Activated CD4-positive, alpha-beta T cell treated with anti-CD3 and anti-CD28 coated beads for 1 hour (primary cell): ENCODE measurements at regions not wholly inside any gene's neighbourhood (a gene's known extent, or its start where the extent isn't known, plus 50 kb on each side); places are given as distances from the start of the nearest gene placed in this dataset.
"Not testable (repeated sequence)": the region's sequence is repeated elsewhere in the genome, so short reads cannot be mapped to it uniquely, and the experiment has no call there.

Experiments
- DNase-seq: peaks from one replicate; pipeline ENCODE4 v3.0.0-alpha.2; 2020

DNA sequence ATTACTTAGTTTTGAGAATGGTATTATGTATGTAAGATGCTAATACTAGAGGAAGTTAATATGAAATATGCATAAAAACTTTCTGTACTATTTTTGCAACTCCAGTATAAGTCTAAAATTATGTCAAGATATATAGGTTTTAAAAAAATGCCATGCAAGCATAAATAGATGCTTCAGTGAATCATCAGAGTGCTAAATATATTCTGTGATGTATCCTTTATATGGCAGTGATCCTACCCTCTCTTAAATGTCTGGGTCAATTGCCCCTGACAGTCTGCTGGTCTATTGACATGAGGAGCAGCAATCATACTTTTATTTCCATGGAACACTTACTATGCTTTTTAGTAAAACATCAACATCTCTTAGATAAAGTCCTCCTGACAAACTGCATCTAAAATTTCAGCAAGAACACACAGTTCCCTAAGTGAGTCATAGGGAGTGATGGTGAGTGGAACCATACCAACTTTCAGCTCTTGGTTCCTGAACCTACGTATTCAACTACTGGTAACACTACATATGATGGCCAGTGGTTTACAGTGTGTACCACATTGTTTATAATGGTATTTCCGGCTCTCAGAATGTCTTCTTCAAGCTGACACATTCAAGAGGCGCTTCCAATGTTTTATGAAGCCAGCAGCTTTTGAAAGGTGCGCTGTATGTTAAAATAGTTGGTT lies 928.7 kb upstream of the GJE1 start:
- no peak for DNase-seq

DNA sequence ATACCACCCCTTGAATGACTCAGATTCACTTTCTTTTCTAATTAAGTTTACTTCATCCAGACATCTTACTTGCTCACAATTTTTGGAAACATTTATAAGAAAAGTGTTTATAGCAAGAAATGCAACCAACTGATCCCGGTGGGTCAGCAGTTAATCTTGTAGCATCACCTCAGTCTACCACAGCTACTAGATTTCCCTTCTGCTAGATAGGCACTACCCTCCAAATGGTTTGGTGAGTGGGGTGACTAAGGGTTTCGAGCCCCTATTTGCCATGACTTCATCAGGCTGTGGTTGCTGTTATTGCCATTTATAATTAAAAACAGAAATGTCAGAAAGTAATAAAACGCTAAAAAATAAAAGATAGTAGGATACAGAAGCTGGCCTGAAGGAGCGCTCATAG lies 930.1 kb upstream of the GJE1 start:
- DNase-seq = no peak

DNA sequence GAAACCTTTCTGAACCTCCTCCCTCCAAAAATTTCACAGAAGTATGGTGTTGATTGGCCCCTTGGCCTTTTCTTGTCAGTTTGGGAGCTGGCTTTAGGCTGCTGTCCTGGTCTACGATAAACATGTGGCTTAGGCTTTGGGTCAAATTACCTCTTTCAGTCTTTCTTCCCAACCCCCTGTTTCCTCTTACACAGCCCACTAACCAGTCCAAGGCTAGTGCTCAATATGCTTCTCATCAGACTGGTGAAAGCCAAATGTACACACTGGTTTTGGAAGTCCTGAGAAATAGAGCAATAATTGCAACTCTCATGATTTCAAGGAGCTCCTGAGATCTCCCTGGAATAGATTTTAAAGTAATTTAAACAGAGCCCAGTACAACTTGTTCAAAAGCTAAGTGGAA lies 933.7 kb upstream of the GJE1 start:
- no peak for DNase-seq

DNA sequence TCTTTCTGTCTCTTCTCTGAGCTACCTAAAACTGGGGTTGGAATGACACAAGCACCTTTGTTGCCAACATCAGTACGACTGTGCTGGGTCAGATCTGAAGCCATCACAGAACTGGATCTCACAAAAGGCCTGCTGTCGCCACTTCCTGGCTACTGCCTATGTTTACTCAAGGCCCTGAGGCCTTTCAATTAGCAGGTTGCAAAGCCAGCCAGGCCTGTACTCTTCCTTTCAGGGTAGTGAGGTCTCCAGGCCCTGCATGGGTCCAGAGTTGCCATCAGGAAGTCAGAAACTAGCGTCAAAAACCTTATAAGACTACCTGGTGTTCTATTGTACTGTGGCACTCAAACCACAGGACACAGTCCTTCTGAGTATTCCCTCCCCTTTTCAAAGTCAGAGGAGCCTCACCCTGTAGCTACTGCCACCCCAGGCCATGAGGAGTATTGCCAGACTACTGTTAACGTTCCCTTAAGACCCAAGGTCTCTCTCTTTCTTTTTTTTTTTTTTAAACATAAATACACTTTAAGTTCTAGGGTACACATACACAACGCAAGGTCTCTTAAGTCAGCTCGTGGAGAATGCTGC lies 937.4 kb upstream of the GJE1 start:
- DNase-seq = no peak

DNA sequence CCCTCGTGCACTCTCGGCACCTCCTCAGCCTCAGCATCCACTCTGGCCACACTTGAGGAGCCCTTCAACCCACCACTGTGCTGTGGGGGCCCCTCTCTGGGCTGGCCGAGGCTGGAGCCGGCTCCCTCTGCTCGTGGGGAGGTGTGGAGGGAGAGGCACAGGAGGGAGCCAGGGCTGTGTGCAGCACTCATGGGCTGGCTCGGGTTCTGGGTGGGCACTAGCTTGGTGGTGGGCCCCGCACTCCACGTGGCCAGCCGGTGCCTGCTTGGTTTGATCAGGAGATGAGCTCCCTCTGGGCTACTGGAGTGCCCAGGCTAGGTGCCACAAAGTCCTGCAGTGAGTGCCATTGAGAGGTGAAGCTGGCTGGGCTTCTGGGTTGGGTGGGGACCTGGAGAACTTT lies 949.4 kb upstream of the GJE1 start:
- no peak for DNase-seq

DNA sequence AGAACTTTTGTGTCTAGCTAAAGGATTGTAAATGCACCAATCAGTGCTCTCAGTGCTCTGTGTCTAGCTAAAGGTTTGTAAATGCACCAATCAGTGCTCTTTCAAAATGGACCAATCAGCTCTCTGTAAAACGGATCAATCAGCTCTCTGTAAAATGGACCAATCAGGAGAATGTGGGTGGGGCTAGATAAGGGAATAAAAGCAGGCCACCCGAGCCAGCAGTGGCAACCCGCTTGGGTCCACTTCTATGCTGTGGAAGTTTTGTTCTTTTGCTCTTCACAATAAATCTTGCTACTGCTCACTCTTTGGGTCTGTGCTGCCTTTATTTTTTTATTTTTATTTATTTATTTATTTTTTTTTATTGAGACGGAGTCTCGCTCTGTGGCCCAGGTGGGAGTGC lies 957.3 kb upstream of the GJE1 start:
- not testable (repeated sequence) for DNase-seq

DNA sequence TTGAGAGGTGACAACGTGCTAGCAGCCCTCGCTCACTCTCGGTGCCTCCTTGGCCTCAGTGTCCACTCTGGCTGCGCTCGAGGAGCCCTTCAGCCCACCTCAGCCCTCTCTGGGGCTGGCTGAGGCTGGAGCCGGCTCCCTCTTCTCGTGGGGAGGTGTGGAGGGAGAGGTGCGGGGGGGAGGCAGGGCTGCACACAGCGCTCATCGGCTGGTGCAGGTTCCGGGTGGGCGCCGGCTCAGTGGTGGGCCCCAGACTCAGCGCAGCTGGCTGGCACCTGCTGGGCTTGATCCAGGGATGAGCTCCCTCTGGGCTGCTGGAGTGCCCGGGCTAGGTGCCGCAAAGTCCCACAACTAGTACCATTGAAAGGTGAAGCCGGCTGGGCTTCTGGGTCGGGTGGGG lies 957.8 kb upstream of the GJE1 start:
- DNase-seq = no peak

DNA sequence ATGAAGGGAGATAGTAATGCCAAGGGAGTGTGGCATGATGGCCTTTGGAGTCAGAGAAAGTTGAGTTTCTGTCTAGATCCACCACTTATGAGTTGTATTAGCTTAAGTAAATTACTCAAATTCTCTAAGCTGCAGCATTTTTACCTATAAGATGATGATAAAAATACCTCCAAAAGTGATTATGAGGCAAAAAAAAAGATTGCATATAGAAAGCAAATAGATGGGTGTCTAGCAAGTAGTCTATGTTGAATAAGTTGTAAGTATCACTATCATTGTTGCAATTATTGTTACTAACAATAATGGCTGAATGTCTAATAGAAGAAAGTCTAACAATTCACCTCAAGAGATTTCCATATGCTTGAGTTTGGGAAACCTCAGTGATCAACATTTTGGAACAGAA lies 959.2 kb upstream of the GJE1 start:
- DNase-seq = no peak

DNA sequence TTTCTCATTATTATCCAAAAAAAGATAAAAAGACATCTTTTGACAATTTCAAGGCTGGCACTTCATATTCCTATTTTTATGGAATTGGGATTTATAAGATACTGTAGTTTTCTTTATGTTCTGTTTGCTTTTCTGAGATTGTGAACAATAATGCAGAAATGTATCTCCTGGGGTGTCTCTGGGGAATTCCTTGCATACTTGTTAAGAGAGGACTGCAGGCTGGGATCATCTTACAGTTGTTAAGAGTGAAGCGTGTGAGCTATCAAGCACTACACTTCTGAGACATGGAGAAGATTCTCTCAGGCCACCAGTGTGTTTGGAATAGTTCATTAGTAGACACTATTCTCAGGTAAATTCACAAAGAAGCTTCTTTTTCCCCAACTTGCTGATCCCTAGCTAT lies 963.3 kb upstream of the GJE1 start:
- no peak for DNase-seq

DNA sequence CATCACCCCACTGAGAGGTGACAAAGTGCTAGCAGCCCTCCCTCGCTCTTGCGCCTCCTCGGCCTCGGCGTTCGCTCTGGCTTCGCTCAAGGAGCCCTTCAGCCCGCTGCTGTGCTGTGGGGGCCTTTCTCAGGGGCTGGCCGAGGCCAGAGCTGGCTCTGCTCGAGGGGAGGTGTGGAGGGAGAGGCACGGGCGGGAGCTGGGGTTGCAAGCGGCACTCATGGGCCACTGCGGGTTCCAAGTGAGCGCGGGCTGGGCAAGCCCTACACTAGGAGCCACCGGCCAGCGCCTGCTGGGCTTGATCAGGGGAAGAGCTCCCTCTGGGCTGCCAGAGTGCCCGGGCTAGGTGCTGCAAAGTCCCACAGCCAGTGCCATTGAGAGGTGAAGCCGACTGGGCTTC lies 964.8 kb upstream of the GJE1 start:
- DNase-seq = no peak

DNA sequence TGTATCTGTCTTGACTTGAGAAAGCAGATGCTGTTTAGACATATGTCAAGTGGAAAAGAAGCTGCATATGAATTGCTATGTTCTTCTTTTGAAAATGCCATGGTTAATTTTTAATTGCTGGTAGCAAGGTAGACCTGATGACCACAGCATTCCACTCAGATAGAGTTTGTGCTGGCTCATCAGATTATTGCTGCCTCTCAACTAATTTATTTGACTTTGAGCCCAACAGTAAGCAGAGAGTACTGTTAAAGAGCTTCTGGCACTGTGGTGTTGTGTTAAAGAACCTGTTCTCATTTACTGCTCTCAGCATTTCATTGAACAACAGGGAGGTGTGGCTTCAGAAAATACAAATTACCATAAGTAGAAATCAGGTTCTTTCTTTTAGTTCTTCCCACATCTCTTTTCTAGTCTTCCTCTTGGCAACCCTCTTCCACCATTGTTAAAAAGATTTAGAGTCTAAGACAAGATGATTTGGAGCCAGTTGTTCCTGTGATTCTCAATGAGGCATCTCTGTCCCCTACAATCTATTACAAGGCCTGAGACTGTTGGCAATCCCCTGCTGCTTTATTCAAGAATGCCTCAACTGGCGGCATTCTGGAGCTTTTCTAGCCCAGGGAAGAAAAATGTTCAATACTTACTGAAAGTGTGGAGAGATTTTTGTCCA lies 967.6 kb upstream of the GJE1 start:
- no peak for DNase-seq

DNA sequence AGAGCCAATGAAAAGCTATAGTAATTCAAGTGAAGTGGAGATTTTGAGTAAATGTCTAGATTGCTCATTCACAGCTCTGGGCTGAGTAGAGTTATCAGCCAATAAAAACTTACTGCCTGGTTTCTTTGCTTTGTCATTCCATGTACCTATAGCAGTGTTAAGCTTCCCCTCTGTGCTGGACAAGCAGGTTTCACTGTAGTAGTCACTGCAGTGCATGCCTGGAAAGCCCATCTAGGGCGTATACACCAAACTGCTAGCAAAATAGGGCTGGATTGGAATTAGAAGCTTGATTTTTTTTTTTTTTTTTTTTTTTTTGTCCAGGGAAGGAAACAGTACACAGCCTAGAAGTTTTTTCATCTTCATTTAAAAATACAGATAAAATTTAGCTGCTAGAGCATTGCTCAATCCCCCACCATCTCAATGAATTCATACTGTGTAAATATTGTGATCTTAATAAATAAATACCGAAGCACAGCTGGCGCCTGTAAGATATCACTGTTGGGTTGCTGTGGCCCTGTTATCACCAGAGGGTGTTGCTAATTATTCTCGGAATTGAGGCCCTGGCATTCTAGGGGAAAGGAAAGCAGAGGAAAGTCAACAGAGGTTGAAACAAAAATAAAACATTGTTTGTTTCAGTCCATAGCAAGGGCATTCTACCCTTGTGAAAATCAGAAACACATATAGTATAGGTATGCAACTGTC lies 968.5 kb upstream of the GJE1 start:
- no peak for DNase-seq

DNA sequence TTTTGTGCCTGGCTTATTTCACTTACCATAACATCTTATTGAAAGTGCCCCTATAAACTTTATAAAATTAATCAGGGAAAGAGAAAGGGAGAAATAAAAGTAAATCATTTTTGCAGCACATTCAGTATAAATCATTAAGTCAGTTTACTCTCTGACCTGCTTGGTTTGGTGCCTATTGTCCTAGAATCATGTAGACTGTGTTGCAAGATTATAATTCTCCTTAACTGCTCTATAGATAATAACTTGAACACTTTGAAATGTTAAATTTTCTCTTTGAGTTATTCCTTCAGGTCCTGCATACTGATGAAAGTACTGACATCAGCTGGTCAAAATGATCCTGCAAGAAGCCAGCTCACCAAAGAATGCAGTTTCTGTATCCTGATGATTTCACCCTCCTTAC lies 969.6 kb upstream of the GJE1 start:
- no peak for DNase-seq

DNA sequence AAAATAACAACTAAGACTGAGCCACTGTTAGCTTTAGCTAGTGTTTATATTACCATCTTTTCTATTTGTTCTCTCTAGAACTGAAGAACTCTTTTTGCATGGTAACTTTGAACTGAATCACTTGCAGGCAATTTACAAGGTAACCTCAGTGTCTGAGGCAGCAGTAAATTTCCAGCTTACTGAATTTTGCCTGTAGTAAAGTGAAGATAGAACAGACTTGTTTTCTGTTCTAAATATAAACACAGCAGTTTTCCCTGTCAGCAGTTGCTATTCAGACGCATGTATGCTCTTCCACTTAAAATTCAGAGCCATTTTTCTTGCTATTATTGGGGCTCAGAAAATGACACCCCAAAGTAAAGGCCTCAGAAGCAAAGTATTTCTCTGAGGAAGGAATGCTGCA lies 974.0 kb upstream of the GJE1 start:
- DNase-seq = no peak

DNA sequence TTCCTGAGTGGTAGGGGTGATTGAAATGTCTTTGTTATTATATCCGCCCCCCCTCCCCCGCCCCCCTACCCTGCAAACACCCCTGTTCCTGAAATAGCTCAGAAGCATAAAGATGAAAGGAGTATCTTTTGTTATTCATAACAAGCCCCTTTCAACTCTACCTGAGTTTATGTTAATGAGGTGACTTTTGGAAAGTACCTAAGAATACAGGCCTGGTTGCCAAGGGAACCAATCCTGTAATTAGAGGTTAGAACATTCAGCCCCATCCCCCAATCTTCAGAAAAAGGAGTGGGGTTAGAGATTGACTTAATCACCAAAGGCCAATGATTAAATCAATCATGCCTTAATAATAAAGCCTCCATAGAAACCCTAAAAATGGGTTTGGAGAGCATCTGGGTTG lies 979.2 kb upstream of the GJE1 start:
- DNase-seq = no peak

DNA sequence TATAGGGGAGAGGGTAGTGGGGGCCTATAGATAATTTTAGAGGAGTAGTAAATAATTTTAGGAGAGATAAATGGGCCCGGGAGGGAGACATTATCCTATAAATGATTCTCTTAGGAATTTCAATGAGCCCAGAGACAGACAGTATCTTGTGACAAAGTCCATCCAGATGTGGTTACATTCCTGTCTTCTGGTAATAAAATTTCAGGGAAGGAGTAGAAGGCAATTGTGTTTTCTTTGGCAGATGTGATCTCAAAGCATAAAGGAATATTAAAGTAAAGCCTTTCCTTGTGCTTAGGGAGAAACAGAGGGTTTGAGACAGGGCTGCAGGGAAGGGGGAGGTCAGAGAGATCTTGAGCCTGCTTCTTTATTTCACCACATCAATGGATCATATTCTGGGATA lies 979.8 kb upstream of the GJE1 start:
- no peak for DNase-seq

DNA sequence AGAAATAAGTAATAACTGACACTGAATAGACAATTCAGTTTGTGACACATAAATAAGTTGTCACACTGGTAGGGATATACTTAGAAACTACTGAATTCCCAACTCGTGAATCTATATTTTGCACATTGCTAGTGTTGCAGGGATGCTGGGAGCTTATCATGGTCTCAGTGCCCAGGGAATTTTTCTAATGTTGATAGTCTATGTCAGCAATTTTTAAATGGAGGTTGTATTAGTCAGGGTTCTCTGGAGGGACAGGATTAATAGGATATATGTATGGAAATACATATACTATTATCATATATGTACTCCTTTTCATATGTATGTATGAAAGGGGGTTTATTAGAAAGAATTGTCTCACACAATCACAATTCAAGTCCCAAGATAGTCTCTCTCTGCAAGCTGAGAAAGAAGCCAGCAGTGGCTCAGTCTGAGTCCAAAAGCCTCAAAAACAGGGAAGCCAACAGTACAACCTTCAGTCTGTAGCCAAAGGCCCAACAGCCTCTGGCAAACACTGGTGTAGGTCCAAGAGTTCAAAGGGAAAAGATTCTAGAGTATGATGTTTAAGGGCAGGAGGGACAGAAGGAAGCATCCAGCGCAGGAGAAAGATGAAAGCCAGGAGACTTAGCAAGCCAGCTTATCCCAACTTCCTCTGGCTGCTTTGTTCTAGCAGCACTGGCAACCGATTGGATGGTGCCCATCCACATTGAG lies 980.9 kb upstream of the GJE1 start:
- DNase-seq = no peak

DNA sequence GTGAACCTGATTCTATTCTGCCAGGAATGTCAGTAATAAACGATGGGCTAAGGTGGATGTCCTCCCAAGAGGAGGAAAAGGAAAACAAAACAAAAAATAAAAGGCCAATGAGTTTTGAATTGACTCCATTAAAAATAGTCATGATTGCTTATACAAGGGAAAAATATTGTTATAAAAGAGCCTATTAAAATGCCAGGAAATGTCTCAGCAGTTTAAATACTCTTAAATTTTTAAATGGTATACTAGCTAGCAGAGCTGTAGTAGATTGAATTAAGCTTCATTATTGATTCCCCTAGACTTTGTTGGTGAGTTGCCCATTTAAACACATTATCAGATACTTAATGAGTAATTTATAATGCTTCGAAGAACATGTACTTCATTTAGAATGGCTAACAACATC lies 990.9 kb upstream of the GJE1 start:
- no peak for DNase-seq

DNA sequence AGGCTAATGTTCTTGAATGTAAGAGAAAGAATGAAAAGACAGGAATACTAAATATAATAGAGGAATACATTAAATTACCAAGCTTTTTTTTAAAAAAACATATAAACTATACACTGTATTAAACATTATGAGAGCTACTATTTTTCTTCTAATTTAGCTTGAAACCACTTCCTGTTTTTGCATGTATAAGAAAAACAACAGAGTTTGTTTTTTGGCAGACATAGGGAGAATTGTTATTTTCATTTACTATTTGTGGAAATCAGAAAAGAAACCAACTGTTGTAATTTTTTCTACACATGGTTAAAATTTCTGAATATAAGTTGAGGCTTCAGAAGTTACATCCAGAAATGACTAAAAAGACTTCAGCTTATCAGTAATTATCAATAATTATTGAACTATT lies 991.8 kb upstream of the GJE1 start:
- no peak for DNase-seq

DNA sequence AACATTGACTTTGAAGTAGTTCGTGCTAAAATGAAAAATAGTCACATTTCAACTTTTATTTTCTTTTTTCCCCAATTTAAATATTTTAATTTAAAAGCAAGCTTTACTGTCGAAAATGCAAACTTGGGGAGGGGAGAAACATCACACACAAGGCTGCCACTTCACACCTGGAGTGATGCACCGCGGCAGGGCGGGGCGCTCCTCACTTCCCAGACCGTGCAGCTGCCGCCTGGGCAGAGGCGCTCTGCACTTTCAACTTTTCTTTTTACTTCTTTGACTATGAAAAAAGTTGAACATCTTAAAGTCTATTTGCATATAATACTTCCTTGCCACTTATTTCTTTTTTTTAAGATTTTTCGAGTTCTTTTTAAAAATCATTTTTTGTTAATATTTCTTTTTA lies 993.3 kb upstream of the GJE1 start:
- no peak for DNase-seq

DNA sequence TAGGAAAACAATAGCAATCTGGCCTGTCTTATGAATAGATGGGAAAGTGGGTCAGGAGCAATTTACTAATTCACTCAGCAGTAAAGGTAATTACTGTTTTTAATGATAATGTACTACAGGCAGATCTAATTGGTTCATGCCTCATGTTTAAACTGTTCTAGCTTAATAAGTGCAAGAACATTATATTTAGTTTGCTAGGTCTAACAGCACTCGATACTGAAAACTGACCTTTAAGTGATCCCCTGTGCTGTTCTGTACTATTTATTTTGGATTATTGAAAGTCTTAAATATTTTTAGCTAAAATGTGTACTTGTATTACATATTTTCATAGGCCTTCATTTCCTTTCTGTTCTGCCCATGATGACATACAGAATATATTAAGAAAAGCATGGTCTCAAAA lies 998.0 kb upstream of the GJE1 start:
- no peak for DNase-seq

DNA sequence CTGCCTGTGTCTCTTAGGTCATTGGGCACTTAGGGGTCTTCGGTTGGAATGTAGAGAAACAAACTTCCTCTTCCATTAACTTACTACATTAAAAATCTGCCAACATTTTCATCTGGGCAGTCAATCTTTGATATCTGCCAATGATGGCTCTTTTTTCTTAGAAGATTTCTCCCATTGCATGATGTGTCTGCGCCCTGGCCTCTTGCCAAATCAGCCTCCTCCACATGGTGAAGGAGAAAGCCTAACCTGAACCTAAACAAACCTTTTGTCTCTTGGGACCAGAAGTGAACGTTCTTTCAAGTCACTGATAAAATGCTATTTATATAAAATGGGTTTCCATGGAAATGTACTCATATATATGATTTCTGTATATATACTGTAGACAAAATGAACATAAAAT lies 998.9 kb upstream of the GJE1 start:
- DNase-seq = no peak

DNA sequence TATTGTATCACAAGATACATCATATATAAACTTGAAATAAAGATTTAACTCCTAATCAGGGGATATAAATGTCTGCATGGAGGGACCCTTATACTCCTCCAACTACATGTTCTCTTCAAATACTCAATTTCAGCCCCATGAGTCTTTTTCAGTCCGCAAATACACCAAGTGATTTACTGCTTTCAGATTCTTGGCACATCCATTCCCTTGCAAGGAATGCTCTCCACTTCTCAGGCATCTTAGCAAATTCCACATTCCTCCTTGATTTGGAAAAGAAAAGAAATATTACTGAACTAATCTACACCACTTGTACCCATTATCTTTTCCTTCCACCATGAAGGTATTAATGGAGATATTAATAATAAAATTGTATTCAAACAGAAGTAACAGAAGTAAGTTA lies 999.4 kb upstream of the GJE1 start:
- no peak for DNase-seq

DNA sequence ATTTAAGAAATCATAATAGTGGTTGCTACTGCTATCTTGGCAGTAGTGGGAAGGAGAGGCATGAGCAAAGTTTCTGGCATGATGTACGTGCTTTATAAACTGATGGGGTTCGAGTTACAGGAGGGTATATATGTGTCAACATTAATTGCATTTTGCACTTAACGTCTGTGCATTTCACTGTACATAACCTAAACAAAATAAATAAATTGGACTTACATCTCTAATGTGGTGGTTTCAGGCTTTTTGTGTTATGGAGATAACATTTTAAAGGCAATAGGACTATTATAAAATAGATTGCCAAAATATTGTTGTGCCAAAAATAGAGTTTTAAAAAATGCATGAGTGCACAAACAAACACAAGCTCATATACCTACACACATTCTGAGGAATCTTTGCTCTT lies 1001.1 kb upstream of the GJE1 start:
- DNase-seq = no peak
